Stimulated activated effector memory CD8-positive, alpha-beta T cell treated with anti-CD3 and anti-CD28 coated beads, Interleukin-12 subunit alpha, Interleukin-12 subunit beta, amount 100 ng/mL, for 72 hours (primary cell): ENCODE measurements at regions not wholly inside any gene's neighbourhood (a gene's known extent, or its start where the extent isn't known, plus 50 kb on each side); places are given as distances from the start of the nearest gene placed in this dataset.
"Not testable (repeated sequence)": the region's sequence is repeated elsewhere in the genome, so short reads cannot be mapped to it uniquely, and the experiment has no call there.

Source experiments
- ATAC-seq: fragments of 150-1000 bp; cut with Tn5 transposase; 2 replicates; pipeline ENCODE4 v1.10.0; 2021
- DNase-seq, 2 donors: peaks; one replicate each; pipeline ENCODE4 v3.0.0; 2021 to 2022; ENCODE audit warnings: low spot score in 2 of 2
- H3K27ac Mint-ChIP-seq: one replicate; pipeline ENCODE4 v1.8.0; 2022; ENCODE audit warnings: mild to moderate bottlenecking, mixed read lengths
- H3K36me3 Mint-ChIP-seq: one replicate; pipeline ENCODE4 v1.8.0; 2022; ENCODE audit warnings: mild to moderate bottlenecking, mixed read lengths
- H3K4me1 Mint-ChIP-seq: one replicate; pipeline ENCODE4 v1.8.0; 2022; ENCODE audit warnings: mixed read lengths
- H3K4me3 Mint-ChIP-seq: one replicate; pipeline ENCODE4 v1.8.0; 2022; ENCODE audit warnings: mild to moderate bottlenecking, mixed read lengths
- H3K9me3 Mint-ChIP-seq: one replicate; pipeline ENCODE4 v1.8.0; 2022; ENCODE audit warnings: mixed read lengths

DNA sequence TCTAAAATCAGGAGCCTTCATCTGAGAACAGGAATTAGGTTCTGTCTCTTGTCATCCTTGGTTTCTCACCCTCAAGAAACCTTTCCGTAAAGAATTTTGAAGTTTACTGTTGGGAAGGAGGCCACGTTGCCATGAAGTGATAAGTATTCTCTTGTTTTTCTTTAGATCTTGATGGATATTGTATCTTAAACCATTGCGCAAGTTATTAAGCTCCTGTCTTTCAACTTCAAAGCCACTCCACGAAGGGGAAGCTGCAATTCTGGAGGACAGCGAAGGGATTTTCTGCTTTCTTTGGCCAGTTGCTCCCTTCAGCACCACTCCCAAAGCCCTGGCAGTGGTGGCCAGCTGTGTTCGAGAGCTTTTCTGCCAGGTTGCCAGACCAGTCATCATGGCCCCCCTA is 198.1 kb upstream of the EXOC2 start:
- no peak for ATAC-seq
- no peak overlapping the region for H3K4me3 Mint-ChIP-seq
- no peaks in the 10 kb centered on the region for H3K36me3 Mint-ChIP-seq
- no peak for DNase-seq
- no peaks in the 10 kb centered on the region for H3K9me3 Mint-ChIP-seq
- no peak overlapping the region for H3K27ac Mint-ChIP-seq
- H3K4me1 Mint-ChIP-seq: no peaks in the 10 kb centered on the region

DNA sequence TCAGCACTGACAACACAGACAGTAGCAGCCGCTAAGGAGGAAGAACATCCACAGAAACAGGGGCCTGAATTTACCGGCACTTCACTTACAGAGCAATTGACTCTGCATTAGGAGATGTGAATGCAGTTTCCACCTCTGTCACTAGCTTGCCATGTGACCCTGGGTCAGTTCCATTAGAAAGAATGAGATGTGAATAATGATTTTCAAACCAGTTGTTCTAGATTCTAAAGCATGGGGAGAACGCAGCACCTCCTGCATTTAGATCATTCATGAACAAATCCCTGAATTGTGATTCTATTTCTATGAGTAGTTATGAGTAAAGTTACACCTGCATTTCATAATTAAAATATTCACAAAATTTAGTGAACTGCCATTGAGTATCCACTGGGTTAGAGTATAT is 197.3 kb upstream of the EXOC2 start:
- Mint-ChIP-seq H3K36me3 (no peaks in the 10 kb centered on the region), H3K27ac (no peak overlapping the region), H3K4me1 (no peaks in the 10 kb centered on the region), H3K9me3 (no peaks in the 10 kb centered on the region), H3K4me3 (no peak overlapping the region)
- no peak for ATAC-seq
- no peak for DNase-seq

DNA sequence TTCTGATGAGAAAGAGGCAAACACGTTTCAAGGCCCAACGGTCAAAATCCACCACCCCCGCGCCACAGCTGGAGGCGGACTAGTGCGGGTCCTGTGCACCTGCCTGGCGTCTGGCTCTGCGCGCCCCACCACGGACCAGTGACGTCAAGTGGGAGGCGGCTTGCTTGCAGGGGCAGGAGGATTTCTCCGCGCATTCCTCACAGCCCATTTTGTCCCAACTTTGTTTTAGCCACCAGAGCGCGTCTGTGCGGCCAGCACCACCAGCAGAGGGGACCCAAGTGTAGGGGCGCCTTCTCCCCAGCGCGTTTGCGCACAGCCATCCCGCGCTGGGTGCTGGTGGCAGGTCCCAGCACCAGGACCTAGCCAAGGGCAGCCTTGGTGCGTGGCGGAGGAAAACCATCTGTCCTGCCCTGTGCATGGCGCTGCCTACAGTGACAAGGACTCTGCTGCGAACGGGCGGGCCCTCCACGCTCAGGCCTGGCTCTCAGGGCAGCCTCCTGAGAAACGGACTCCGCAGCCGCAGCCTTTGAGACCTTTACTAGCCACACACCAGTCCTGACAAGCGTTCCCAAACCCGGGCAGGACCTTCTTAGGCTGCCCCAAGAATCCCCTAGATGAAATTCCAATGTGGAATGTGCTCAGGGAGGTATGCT is 194.8 kb upstream of the EXOC2 start:
- Mint-ChIP-seq H3K36me3 (no peaks in the 10 kb centered on the region), H3K4me1 (no peaks in the 10 kb centered on the region), H3K9me3 (no peaks in the 10 kb centered on the region), H3K27ac (no peak overlapping the region), H3K4me3 (no peak overlapping the region)
- ATAC-seq (no peak), DNase-seq (no peak)

DNA sequence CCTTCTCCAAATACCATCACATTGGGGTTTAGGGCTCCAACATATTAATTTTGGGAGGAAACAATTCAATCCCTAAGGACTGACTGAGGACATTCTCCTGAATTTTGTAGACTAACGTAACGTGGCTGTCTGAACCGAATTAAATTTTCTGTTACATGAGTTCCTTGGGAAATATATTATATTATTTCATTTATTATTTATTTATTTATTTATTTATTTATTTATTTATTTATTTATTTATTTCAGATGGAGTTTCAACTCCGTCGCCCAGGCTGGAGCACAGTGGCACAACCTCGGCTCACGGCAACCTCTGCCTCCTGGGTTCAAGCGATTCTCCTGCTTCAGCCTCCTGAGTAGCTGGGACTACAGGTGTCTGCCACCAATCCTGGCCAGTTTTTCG is 193.2 kb upstream of the EXOC2 start:
- not testable (repeated sequence) for H3K4me3 Mint-ChIP-seq

DNA sequence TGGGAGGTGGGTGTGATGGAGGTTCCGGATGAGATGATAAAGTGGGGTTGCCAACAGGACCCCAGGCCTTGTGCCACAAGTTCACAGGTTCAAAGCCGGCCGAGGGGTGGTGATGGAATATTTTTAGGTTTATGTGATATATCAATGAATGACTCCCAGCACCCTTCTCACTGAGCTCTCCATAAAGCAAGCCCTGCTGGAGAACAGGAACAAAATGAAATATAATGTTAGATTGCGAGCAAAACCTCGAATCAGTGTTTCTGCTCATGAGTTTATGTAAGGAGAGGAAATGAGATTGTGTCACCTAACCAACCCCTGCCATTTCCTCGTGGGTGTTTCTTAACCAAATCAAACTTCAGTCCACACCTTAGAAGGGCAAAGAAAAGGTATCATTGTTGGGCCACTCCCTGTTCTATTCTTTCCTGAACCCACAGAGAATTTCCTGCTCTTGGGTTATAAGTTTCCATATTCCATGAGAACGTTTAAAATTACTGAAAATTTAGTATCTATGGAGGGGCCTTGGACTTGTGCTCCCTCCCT is 192.2 kb upstream of the EXOC2 start:
- no peak for DNase-seq
- no peaks in the 10 kb centered on the region for H3K4me1 Mint-ChIP-seq
- no peak overlapping the region for H3K4me3 Mint-ChIP-seq
- no peak for ATAC-seq
- H3K36me3 Mint-ChIP-seq: no peaks in the 10 kb centered on the region
- no peaks in the 10 kb centered on the region for H3K9me3 Mint-ChIP-seq
- H3K27ac Mint-ChIP-seq: no peak overlapping the region

More for the DNA sequence above, 193.2 kb upstream of the EXOC2 start:
- not testable (repeated sequence) for H3K27ac Mint-ChIP-seq, H3K9me3 Mint-ChIP-seq, H3K36me3 Mint-ChIP-seq, DNase-seq, H3K4me1 Mint-ChIP-seq, ATAC-seq

DNA sequence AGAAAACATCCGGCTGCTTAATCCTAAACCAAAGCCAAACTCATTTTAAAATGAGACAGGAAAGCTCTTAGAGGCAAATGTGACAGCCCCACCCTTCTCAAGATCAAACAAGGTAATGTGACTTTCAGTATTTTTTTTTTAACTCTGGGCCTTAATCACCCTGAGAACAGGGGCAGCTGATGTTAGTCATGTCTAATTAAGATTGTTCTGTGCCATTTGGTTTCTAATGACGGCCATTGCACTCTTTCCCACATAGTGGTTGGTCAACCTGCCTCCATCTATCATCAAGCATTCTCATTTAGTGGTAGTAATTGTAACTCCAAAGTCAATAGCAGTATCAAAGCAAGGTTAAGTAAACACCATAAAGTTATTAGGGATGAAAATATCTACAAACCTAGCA is 191.6 kb upstream of the EXOC2 start:
- no peak for DNase-seq

DNA sequence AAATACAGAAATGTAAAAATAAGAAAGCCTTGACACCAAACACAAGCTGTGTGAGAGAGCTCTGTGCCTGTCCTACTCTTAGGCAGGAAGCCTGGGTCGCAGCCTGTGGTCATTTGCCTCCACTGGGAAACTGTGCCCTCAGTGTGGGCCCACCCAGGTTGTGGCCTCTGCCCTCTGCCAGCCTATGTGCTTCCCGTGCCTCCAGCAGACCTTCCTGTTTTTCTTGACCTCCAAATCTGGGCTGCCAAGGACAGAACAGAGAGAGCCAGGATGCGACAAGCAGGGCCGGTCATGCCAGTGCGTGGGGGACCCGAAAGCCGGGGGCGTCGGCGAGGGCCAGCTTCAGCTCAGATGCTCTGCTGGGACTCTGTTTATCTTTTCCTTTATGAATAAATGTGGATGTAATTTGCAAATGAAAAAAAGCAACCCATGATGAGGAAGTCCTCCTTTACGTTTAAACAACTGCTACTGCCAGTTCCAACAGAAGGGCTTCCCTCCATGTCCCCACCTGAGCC is 189.2 kb upstream of the EXOC2 start:
- no peak overlapping the region for H3K27ac Mint-ChIP-seq
- no peaks in the 10 kb centered on the region for H3K9me3 Mint-ChIP-seq
- DNase-seq (no peak), ATAC-seq (no peak)
- no peaks in the 10 kb centered on the region for H3K4me1 Mint-ChIP-seq
- H3K36me3 Mint-ChIP-seq: no peaks in the 10 kb centered on the region
- H3K4me3 Mint-ChIP-seq: no peak overlapping the region

More for the DNA sequence above, 191.6 kb upstream of the EXOC2 start:
- Mint-ChIP-seq H3K27ac (no peak overlapping the region), H3K9me3 (no peaks in the 10 kb centered on the region), H3K4me1 (no peaks in the 10 kb centered on the region), H3K4me3 (no peak overlapping the region), H3K36me3 (no peaks in the 10 kb centered on the region)
- no peak for ATAC-seq

DNA sequence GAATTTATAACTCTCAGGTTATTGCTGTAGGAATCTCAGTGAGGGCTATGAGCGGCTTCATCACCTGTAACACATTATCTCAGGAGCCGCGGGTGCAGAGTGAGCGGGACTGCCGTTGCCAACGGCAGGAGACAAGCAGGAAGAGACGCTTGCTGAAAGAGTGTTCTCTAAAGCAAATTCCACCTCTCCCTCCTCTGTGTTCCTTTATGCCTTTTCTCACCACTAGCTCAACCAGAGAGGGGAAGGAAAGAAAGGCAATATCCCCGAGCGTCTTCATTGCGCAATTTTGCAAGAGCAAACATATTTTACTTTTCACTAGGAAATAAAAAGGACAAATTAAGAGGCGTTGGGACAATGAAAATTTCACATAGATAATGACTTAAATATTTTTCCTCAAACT is 185.2 kb upstream of the EXOC2 start:
- no peak overlapping the region for H3K27ac Mint-ChIP-seq
- no peaks in the 10 kb centered on the region for H3K4me1 Mint-ChIP-seq
- no peak for DNase-seq
- H3K4me3 Mint-ChIP-seq: no peak overlapping the region
- no peaks in the 10 kb centered on the region for H3K36me3 Mint-ChIP-seq
- H3K9me3 Mint-ChIP-seq: no peaks in the 10 kb centered on the region
- ATAC-seq: no peak

DNA sequence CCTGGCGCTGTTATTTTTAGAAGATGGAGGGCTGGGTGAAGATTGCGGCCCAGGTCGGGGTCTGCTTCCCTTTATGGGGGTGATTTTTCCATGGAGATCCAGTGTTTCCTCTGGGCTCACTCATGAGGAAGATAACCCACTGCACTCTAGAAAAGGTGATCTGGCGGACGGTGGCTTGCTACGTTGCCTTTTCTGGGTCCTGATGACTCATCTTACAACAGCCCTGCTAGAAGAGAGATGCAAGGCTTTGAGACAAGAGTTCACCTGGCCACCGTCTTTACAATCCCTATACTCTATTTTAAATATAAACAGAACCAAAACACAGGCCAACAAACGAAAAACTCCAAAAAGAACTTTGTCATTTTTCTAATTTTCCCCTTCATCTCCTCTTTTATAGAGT is 182.1 kb upstream of the EXOC2 start:
- H3K9me3 Mint-ChIP-seq: no peaks in the 10 kb centered on the region
- no peak overlapping the region for H3K27ac Mint-ChIP-seq
- ATAC-seq (no peak), DNase-seq (no peak)
- H3K4me1 Mint-ChIP-seq: no peaks in the 10 kb centered on the region
- H3K36me3 Mint-ChIP-seq: no peaks in the 10 kb centered on the region
- H3K4me3 Mint-ChIP-seq: no peak overlapping the region

DNA sequence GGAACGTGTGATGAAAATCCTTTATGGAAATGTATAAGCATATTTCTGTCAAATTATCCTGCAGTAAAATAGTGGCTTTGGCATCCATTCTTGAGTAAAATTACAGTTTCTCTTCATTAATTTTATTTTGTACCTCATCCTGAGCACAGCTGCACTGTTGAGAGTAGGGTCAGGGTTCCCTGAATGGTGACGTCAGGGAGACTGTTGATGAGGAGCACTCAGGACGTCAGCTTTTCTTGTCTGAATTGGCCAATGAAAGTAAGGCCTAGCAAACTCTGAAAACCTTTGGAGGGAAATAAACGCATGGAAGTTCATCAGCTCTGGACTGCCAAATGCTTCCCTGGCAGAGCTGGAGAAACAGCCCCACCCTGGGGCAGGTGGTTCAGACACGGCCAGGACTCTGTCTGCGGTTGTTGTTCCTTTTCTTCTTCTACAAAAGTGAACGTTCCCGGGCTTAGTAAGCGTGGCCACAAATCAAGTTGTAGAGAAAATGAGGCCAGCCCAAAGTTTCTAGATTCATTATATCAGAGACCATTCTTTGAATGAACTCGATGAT is 179.7 kb upstream of the EXOC2 start:
- H3K9me3 Mint-ChIP-seq: no peaks in the 10 kb centered on the region
- DNase-seq (no peak), ATAC-seq (no peak)
- no peaks in the 10 kb centered on the region for H3K4me1 Mint-ChIP-seq
- H3K27ac Mint-ChIP-seq: no peak overlapping the region
- no peaks in the 10 kb centered on the region for H3K36me3 Mint-ChIP-seq
- H3K4me3 Mint-ChIP-seq: no peak overlapping the region

DNA sequence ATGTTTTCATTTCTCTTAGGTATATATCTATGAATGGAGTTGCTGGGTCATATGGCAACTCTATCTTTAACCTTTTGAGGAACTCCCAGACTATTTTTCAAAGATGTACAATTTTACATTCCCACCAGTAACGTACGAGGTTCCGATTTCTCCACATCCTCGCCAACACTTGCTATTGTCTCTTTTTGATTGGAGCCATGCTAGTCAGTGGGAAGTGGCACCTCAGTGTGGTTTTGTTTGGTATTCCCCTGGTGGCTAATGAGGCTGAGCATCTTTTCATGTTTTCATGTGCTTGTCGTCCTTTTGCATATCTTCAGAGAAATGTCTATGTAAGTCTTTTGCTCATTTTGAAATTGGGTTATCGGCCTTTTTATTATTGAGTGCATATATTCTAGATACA is 178.6 kb upstream of the EXOC2 start:
- no peaks in the 10 kb centered on the region for H3K4me1 Mint-ChIP-seq
- DNase-seq: no peak
- ATAC-seq: no peak
- H3K27ac Mint-ChIP-seq: no peak overlapping the region
- H3K4me3 Mint-ChIP-seq: no peak overlapping the region
- no peaks in the 10 kb centered on the region for H3K9me3 Mint-ChIP-seq
- H3K36me3 Mint-ChIP-seq: no peaks in the 10 kb centered on the region

DNA sequence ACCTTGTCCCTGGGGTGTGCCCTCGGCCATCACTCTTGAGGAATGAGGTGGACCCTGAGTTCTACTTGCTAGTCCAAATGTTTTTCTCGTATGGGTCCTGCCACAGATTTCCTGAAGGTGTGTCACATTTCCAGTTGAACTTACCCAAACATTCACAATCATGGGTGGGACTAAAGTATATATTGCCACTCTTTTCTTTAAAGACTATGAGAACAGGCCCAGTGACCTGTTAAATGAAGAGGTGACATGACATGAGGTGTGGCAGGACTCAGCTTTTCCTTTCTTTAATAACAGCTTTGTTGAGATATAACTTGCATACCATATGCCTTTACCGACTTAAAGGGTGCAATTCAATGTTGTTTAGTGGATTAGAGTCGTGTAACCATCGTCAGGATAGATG is 177.2 kb upstream of the EXOC2 start:
- H3K9me3 Mint-ChIP-seq: no peaks in the 10 kb centered on the region
- DNase-seq: no peak
- H3K27ac Mint-ChIP-seq: no peak overlapping the region
- no peak overlapping the region for H3K4me3 Mint-ChIP-seq
- no peak for ATAC-seq
- H3K36me3 Mint-ChIP-seq: no peaks in the 10 kb centered on the region
- H3K4me1 Mint-ChIP-seq: no peaks in the 10 kb centered on the region

DNA sequence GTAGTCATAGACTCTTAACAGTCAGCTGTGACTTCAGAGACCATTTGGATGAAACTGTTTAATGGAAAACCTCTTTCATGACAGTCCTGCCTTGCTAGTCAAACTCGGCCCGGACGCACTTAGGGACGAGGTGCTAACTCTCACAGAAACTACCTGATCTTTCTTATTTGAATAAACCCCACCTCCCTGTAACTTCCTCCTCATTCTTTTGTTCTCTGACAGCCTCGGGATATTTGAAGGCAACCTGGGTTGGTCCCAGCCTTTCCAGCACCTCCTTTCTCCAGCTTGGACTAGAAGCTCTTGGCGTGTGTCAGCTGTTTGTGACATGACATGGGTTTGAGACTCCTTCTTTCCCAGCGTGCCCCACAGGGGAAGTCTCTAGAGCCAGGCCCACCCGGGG is 175.3 kb upstream of the EXOC2 start:
- DNase-seq: no peak
- Mint-ChIP-seq H3K4me1 (no peaks in the 10 kb centered on the region), H3K27ac (no peak overlapping the region), H3K4me3 (no peak overlapping the region), H3K9me3 (no peaks in the 10 kb centered on the region), H3K36me3 (no peaks in the 10 kb centered on the region)
- ATAC-seq: no peak

DNA sequence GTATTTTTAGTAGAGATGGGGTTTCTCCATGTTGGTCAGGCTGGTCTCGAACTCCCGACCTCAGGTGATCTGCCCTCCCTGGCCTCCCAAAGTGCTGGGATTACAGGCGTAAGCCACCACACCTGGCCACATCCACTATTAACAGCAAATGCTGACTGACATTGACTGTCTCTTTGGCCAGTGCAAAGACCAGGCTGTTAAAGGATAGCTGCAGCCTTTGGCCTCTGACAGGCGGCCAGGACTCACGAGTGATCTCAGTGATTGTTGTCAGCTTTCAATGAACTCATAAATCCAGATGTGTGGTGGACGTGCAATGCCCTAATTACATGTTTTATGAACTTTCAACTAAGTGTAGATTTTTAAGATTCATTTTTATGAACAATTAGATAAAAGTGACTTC is 174.4 kb upstream of the EXOC2 start:
- Mint-ChIP-seq H3K36me3 (no peaks in the 10 kb centered on the region), H3K4me3 (no peak overlapping the region), H3K9me3 (no peaks in the 10 kb centered on the region), H3K4me1 (no peaks in the 10 kb centered on the region), H3K27ac (no peak overlapping the region)
- DNase-seq (no peak), ATAC-seq (no peak)

DNA sequence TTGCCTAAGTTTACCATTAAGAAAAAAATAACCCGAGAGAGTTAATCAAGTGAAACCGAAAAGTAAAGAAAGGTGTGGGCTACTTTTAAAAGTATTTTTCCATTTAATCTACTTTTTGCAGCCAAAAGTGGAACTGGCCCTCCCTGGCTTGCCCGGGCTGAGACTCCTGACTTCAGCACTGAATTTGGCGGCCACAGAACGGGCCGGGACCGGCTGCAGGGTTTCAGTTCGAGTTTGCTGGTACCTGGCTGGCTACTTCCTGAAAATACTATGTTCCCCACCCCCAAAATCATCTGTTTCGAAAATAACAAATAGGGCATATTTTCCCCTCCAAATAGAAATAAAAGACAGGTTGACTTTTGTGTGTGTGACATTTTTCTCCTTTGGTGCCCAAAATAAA is 173.4 kb upstream of the EXOC2 start:
- H3K9me3 Mint-ChIP-seq: no peaks in the 10 kb centered on the region
- ATAC-seq (no peak), DNase-seq (no peak)
- H3K36me3 Mint-ChIP-seq: no peaks in the 10 kb centered on the region
- no peaks in the 10 kb centered on the region for H3K4me1 Mint-ChIP-seq
- H3K27ac Mint-ChIP-seq: no peak overlapping the region
- no peak overlapping the region for H3K4me3 Mint-ChIP-seq

DNA sequence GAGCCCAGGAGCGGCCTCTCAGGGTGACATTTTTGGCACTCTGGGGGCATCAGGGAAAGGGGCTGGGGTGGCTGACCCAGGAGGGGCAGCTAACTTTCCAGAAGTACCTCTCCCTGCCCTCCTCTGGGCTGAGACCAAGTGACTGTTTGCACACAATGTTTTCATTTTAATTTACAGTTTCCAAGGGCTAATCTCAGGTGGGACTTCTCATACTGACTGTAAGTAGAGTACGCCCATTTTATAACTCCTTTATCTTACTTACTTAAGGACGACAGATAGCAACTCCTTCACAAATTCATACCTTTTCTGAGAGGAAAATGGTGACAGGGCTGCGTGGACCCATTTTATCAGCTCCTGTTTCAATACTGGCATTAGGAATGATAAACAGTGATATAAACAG is 172.9 kb upstream of the EXOC2 start:
- ATAC-seq: no peak

More for the DNA sequence above, 172.9 kb upstream of the EXOC2 start:
- DNase-seq: no peak
- no peak overlapping the region for H3K27ac Mint-ChIP-seq
- no peaks in the 10 kb centered on the region for H3K4me1 Mint-ChIP-seq
- H3K9me3 Mint-ChIP-seq: no peaks in the 10 kb centered on the region
- H3K4me3 Mint-ChIP-seq: no peak overlapping the region
- no peaks in the 10 kb centered on the region for H3K36me3 Mint-ChIP-seq
